Fibroblast of skin of left biceps (primary cell): ENCODE measurements at regions not wholly inside any gene's neighbourhood (a gene's known extent, or its start where the extent isn't known, plus 50 kb on each side); places are given as distances from the start of the nearest gene placed in this dataset.
A peak's percentile ranks its signal among the peaks of the same experiment; 100 is the strongest.
"Not testable (repeated sequence)": the region's sequence is repeated elsewhere in the genome, so short reads cannot be mapped to it uniquely, and the experiment has no call there.

Source experiments
- DNase-seq, 2 experiments: peaks; one replicate each; pipeline ENCODE4 v3.0.0-alpha.2; 2013; ENCODE audit warnings: low read depth in 2 of 2

- DNase-seq, result no peak
Observed at GRCh38 chr6:6091608-6092002, 84.9 kb upstream of the NRN1 start.

- no peak for DNase-seq
Observed at GRCh38 chr6:6090861-6091607, 84.3 kb upstream of the NRN1 start.

- no peak for DNase-seq
Observed at GRCh38 chr6:6085928-6086668, 79.4 kb upstream of the NRN1 start.

GRCh38 chr6:6080975-6081374 is 74.2 kb upstream of the NRN1 start:
- no peak for DNase-seq

- no peak for DNase-seq
Observed at GRCh38 chr6:6074190-6074589, 67.5 kb upstream of the NRN1 start.

- not testable (repeated sequence) for DNase-seq
Observed at GRCh38 chr6:6068157-6068556, 61.4 kb upstream of the NRN1 start.

- DNase-seq, result no peak
Observed at GRCh38 chr6:6058054-6058444, 51.3 kb upstream of the NRN1 start.

GRCh38 chr6:6057442-6058053 is 50.8 kb upstream of the NRN1 start:
- peak; percentile 5 to 23 for DNase-seq
